Sigmoid colon (tissue), 6 donors: ENCODE measurements at regions not wholly inside any gene's neighbourhood (a gene's known extent, or its start where the extent isn't known, plus 50 kb on each side); places are given as distances from the start of the nearest gene placed in this dataset.

ENCODE experiments used
- DNase-seq: peaks from one replicate; pipeline ENCODE4 v3.0.0-alpha.2; 2019
- H3K27ac ChIP-seq, 4 donors: fragments of 200-600 bp; sonication (generic); one replicate each; pipeline ENCODE4 v1.5.1; 2016 to 2019; ENCODE audit warnings: mild to moderate bottlenecking in 1 of 4
- H3K27me3 ChIP-seq, 3 donors: fragments of 200-600 bp; sonication (generic); one replicate each; pipeline ENCODE4 v1.5.1; 2019; ENCODE audit warnings: mild to moderate bottlenecking in 1 of 3
- H3K36me3 ChIP-seq, 4 donors: fragments of 200-600 bp; sonication (generic); one replicate each; pipeline ENCODE4 v1.5.1; 2016 to 2019
- H3K4me1 ChIP-seq, 4 donors: fragments of 200-600 bp; sonication (generic); one replicate each; pipeline ENCODE4 v1.5.1; 2017 to 2019
- H3K4me3 ChIP-seq, 4 donors: fragments of 200-600 bp; sonication (generic); one replicate each; pipeline ENCODE4 v1.5.1; 2017 to 2019; ENCODE audit warnings: mild to moderate bottlenecking in 2 of 4, moderate library complexity in 1 of 4
- H3K9me3 ChIP-seq, 4 donors: fragments of 200-600 bp in 3 of 4; sonication (generic) in 3 of 4; one replicate each; pipeline versions ENCODE4 v1.5.1 to v1.6.1; 2013 to 2019
- EP300 ChIP-seq, 4 donors: sonication (generic); formaldehyde crosslinking; IDR thresholded peaks; one replicate each; pipeline ENCODE4 v1.6.1; 2017; ENCODE audit warnings: antibody characterized with exemption in 4 of 4
- POLR2A ChIP-seq, 2 donors: fragments of 450-650 bp; IDR thresholded peaks; one replicate each; pipeline ENCODE4 v1.6.1; 2016; ENCODE audit warnings: antibody characterized with exemption in 2 of 2, mild to moderate bottlenecking in 2 of 2, moderate library complexity in 2 of 2
- POLR2AphosphoS5 ChIP-seq, 4 donors: sonication (generic); formaldehyde crosslinking; IDR thresholded peaks; one replicate each; pipeline ENCODE4 v1.6.1; 2017; ENCODE audit warnings: antibody characterized with exemption in 4 of 4
- WGBS, 2 donors: extraction: QIAGEN DNeasy Blood & Tissue Kit; methylation state at CpG; one replicate each; pipeline ENCODE4 v1.1.7; 2013; 5-methylcytosine and 5-hydroxymethylcytosine counted together
- intact Hi-C: fragments of 100-400 bp; cut with DNase I; formaldehyde crosslinking; loops from one replicate; pipeline ENCODE4 v1.15.1; 2023
- TF ChIP-seq, protein P1 (sequence below), 4 experiments: fragments of 450-650 bp in 3 of 4; fragments of 200-600 bp in 1 of 4; IDR thresholded peaks; one replicate each; pipeline ENCODE4 v1.5.1; 2016 to 2019; ENCODE audit warnings: antibody characterized with exemption in 4 of 4, mild to moderate bottlenecking in 3 of 4, moderate library complexity in 2 of 4
- donor health status: healthy with polysubstance abuse.
- donor health status: healthy.

DNA sequence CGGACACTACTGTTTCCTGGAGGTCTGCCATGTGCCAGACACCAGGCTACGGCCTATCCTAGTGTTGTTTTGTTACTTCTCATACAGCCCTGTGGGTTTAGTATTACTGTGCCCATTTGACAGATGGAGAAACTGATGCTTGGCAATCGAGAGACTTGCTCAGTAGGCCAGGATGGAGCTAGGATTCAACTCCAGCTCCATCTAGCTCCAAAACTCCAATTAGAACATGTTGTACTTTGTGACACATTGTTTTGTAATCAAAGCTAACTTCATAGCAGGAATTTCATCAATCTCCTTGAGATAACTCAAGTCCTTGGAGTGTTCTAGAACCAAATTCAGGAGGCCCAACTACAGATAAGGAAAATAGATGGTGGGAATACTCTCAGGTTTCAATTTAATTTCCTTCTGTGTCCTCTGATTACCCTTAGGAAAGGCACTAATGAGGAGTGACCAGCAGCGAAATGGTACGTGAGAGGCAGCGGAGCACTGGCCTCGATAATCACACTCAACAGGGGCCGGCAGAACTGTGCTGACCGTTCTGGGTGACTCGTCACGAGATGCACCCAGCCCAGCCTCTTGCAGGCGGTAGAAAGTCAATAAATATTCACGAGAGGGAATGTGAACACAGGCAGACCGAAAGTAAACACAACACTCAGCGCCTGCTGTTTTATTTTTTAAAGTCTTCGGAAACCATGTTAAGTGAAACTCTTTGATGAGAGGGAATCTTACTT lies 269.6 kb upstream of the NEBL start:
- Histone ChIP-seq H3K27me3 (peaks cover 0 to 3% (median 0%) of the 10 kb centered on the region in 3 donors), H3K4me3 (no peak overlapping the region), H3K4me1 (no peaks in the 10 kb centered on the region), H3K27ac (no peak overlapping the region), H3K9me3 (no peaks in the 10 kb centered on the region), H3K36me3 (no peaks in the 10 kb centered on the region)
- 27 to 68% methylated on average over 16 of the region's 16 CpGs for WGBS, 2 donors
- intact Hi-C loops, result no loop called here
- TF ChIP-seq POLR2A (IDR thresholded peaks at IDR 0.05) (no peak), POLR2AphosphoS5 (IDR thresholded peaks at IDR 0.05) (no peak), EP300 (IDR thresholded peaks at IDR 0.05) (no peak)
- TF ChIP-seq, protein P1, sequence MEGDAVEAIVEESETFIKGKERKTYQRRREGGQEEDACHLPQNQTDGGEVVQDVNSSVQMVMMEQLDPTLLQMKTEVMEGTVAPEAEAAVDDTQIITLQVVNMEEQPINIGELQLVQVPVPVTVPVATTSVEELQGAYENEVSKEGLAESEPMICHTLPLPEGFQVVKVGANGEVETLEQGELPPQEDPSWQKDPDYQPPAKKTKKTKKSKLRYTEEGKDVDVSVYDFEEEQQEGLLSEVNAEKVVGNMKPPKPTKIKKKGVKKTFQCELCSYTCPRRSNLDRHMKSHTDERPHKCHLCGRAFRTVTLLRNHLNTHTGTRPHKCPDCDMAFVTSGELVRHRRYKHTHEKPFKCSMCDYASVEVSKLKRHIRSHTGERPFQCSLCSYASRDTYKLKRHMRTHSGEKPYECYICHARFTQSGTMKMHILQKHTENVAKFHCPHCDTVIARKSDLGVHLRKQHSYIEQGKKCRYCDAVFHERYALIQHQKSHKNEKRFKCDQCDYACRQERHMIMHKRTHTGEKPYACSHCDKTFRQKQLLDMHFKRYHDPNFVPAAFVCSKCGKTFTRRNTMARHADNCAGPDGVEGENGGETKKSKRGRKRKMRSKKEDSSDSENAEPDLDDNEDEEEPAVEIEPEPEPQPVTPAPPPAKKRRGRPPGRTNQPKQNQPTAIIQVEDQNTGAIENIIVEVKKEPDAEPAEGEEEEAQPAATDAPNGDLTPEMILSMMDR (IDR thresholded peaks at IDR 0.05), result no peak
- DNase-seq, result no peak

DNA sequence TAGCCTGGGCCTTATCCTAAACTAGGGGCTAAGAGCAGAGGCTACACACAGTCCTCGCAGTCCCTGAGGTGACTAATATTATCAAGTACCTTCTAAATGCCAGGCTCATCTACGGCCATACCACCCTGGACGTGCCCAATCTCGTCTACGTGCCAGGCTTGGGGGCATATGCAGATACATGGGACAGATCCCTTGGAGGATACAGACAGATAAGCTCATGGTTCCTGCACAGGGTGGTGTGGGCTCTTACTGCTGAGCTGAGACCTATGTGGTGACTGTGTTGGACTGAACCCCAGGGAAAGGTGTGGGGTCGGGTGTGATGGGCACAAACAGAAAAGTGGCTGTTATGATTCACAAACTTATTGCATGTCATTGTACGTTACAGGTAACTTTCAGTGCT lies 268.4 kb upstream of the NEBL start:
- no peaks in the 10 kb centered on the region for H3K36me3 ChIP-seq
- TF ChIP-seq EP300 (IDR thresholded peaks at IDR 0.05) (no peak), POLR2A (IDR thresholded peaks at IDR 0.05) (no peak), POLR2AphosphoS5 (IDR thresholded peaks at IDR 0.05) (no peak)
- TF ChIP-seq, protein P1 (IDR thresholded peaks at IDR 0.05), result no peak
- H3K9me3 ChIP-seq, result no peaks in the 10 kb centered on the region
- H3K4me1 ChIP-seq, result no peaks in the 10 kb centered on the region
- no peak overlapping the region for H3K4me3 ChIP-seq
- WGBS, 2 donors, result 92 to 93% methylated on average over 7 of the region's 7 CpGs
- intact Hi-C loops, result no loop called here
- H3K27me3 ChIP-seq, result no peaks in the 10 kb centered on the region
- no peak overlapping the region for H3K27ac ChIP-seq
- DNase-seq, result no peak

DNA sequence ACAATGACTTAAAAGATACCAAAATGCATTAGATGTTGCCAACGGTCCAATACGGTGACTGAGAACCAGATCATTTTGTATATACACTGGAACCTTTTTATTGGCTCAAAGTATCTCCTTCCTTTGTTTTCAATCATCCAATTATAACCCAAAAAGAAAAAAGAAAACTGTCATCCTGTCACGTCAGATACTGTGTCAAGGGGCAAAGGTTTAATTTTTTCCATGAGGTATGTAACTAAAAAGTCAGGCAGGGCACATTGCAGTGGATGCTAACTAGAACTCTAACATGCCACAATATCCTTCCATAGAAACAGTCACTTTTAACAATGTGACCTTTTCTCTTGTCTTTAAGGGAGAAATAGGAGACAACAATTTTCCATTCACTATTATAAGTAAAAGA lies 267.6 kb upstream of the NEBL start:
- intact Hi-C loops, result no loop called here

DNA sequence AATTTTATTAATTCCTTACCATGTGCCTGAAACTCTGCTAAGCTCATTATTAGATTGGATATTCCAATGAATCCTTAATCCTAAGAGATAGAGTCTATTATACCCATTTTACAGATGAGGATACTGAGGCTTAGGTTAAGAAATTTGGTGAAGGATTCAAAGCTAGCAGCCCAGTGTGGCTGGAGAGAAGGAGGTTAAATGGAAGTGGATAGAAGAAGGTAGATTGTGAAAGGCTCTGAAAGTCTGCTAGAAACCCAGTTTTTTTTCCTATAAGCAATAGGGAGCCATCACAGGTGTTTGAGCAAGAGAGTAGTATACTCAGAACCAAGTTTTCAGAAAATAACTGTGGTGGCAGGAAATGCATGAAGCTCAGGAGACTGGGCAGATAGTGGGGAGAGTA lies 265.8 kb upstream of the NEBL start:
- Histone ChIP-seq H3K4me3 (no peak overlapping the region), H3K27ac (no peak overlapping the region), H3K36me3 (no peaks in the 10 kb centered on the region), H3K4me1 (no peaks in the 10 kb centered on the region), H3K27me3 (no peaks in the 10 kb centered on the region), H3K9me3 (no peaks in the 10 kb centered on the region)
- TF ChIP-seq POLR2AphosphoS5 (IDR thresholded peaks at IDR 0.05) (no peak), EP300 (IDR thresholded peaks at IDR 0.05) (no peak), POLR2A (IDR thresholded peaks at IDR 0.05) (no peak)
- TF ChIP-seq, protein P1 (IDR thresholded peaks at IDR 0.05), result no peak
- DNase-seq, result no peak
- intact Hi-C loops, result no loop called here

More for the DNA sequence above, 267.6 kb upstream of the NEBL start:
- Histone ChIP-seq H3K27ac (no peak overlapping the region), H3K36me3 (no peaks in the 10 kb centered on the region), H3K4me1 (no peaks in the 10 kb centered on the region), H3K9me3 (no peaks in the 10 kb centered on the region), H3K27me3 (no peaks in the 10 kb centered on the region), H3K4me3 (no peak overlapping the region)
- no peak for DNase-seq
- no peak for TF ChIP-seq POLR2A (IDR thresholded peaks at IDR 0.05)
- no peak for TF ChIP-seq EP300 (IDR thresholded peaks at IDR 0.05)
- no peak for TF ChIP-seq POLR2AphosphoS5 (IDR thresholded peaks at IDR 0.05)
- TF ChIP-seq, protein P1 (IDR thresholded peaks at IDR 0.05), result no peak
- WGBS, 2 donors, result 68 to 77% methylated on average over 3 of the region's 3 CpGs

DNA sequence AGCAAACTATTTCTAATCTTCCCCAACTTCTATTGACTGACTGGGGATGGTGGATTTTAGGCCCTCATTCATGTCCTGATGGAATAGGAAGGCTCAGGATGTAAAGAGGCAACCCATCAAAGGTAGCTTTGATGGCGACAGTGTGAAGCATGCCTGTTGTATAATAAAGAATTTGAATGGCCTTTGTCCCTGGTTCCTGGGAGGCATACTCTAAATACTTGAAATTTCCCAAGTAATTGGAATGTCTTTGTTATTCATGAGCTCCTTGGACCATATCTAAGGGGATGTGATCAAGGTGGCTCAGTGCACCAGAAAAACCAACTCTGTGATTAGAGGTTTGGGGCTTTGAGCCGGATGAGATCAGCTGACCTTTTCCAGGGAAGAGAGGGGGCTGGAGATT lies 264.5 kb upstream of the NEBL start:
- intact Hi-C loops, result no loop called here
- H3K36me3 ChIP-seq, result no peaks in the 10 kb centered on the region

More for the DNA sequence above, 264.5 kb upstream of the NEBL start:
- Histone ChIP-seq H3K4me3 (no peak overlapping the region), H3K27me3 (no peaks in the 10 kb centered on the region), H3K4me1 (no peaks in the 10 kb centered on the region), H3K27ac (no peak overlapping the region), H3K9me3 (no peaks in the 10 kb centered on the region)
- TF ChIP-seq, protein P1 (IDR thresholded peaks at IDR 0.05), result no peak
- TF ChIP-seq POLR2AphosphoS5 (IDR thresholded peaks at IDR 0.05), result no peak
- no peak for TF ChIP-seq POLR2A (IDR thresholded peaks at IDR 0.05)
- TF ChIP-seq EP300 (IDR thresholded peaks at IDR 0.05), result no peak
- DNase-seq, result no peak
- WGBS, 2 donors, result 93 to 97% methylated on average over 2 of the region's 2 CpGs
